ENCODE measurements at regions not wholly inside any gene's neighbourhood (a gene's known extent, or its start where the extent isn't known, plus 50 kb on each side); places are given as distances from the start of the nearest gene placed in this dataset.
A peak's percentile ranks its signal among the peaks of the same experiment; 100 is the strongest.

DNA sequence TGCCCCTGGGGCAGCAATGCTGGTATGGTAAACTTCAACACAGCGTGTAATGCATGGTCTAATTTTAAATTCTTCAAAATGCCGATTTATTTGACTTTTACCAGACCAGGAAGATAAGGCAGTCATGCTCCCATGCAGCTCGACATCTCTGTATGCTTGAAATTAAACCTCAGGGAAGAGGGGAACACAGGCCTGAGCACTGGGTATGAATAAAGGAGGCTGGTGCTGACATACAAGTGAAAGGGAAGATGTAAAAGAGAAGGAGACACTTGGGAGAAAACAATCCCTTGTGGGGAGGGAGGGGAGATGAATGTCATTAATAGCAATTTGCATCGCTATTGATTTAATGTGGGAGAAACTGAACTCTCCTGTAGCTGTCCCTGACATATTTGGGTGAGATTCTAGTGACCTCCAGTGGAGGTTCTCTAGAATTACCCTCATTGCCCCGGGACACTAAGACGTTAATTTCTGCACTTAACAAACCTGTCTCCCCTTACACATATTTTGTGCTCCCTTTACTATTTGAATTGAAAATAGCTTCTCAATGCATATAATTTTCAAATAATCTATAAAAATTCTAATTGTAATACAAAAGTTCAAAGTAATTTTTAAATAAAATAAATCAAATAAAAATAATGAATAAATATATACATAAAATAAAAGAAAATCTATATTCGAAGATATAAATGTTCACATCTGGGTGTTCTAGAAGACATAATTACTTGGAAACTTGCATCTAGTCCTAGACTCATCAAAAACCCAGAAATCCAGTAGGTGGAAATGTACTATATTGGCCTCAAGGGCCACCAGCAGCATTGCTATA lies 283.1 kb downstream of the LMX1A start:
- no peak overlapping the region for H3K27ac ChIP-seq

DNA sequence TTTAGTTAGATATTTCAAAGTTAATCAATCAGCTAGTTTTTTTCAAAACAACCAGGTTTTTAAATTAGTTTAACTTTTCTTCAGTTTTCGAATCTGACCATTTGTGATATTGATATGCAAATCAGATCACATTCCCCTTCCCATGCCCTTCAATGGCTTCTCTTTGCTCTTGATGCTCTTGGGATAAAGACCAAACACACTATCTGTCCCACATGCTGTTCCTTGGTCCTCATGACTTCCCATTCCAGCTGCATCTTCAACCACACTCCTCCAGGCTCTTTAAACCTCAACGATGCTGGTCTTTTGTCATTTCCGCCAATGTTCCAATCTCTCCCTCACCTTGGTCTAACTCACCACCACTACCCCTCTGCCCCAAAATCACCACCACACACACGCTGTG lies 285.8 kb downstream of the LMX1A start:
- Histone ChIP-seq H3K27me3 (no peaks in the 10 kb centered on the region), H3K9me3 (no peaks in the 10 kb centered on the region), H3K4me1 (no peaks in the 10 kb centered on the region), H3K4me3 (no peak overlapping the region), H3K27ac (no peak overlapping the region), H3K36me3 (no peaks in the 10 kb centered on the region)
- no peak for DNase-seq (ENCODE audit: extremely low spot score in 2 of 2)
- TF ChIP-seq, protein P1, sequence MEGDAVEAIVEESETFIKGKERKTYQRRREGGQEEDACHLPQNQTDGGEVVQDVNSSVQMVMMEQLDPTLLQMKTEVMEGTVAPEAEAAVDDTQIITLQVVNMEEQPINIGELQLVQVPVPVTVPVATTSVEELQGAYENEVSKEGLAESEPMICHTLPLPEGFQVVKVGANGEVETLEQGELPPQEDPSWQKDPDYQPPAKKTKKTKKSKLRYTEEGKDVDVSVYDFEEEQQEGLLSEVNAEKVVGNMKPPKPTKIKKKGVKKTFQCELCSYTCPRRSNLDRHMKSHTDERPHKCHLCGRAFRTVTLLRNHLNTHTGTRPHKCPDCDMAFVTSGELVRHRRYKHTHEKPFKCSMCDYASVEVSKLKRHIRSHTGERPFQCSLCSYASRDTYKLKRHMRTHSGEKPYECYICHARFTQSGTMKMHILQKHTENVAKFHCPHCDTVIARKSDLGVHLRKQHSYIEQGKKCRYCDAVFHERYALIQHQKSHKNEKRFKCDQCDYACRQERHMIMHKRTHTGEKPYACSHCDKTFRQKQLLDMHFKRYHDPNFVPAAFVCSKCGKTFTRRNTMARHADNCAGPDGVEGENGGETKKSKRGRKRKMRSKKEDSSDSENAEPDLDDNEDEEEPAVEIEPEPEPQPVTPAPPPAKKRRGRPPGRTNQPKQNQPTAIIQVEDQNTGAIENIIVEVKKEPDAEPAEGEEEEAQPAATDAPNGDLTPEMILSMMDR (IDR thresholded peaks at IDR 0.05), result no peak
- intact Hi-C loops (cut with DNase I), result loop anchor here (5.0 to 10.0 kb wide), 2 partner anchors 513 to 1536 kb away; partner anchors contain the start of gene PBX1

More for the DNA sequence above, 283.1 kb downstream of the LMX1A start:
- Histone ChIP-seq H3K4me1 (no peaks in the 10 kb centered on the region), H3K4me3 (no peak overlapping the region), H3K27me3 (no peaks in the 10 kb centered on the region), H3K9me3 (no peaks in the 10 kb centered on the region), H3K36me3 (no peaks in the 10 kb centered on the region)
- TF ChIP-seq POLR2AphosphoS5 (IDR thresholded peaks at IDR 0.05; ENCODE audit: insufficient read depth in 1 of 2, low read depth in 1 of 2), result no peak
- TF ChIP-seq, protein P1 (IDR thresholded peaks at IDR 0.05), result peak; percentile 28 to 80 (median 61)
- no peak for TF ChIP-seq POLR2A (IDR thresholded peaks at IDR 0.05)
- DNase-seq (ENCODE audit: extremely low spot score in 2 of 2), result no peak
- intact Hi-C loops (cut with DNase I), result loop anchor here (5.0 to 10.0 kb wide), 2 partner anchors 516 to 1539 kb away; partner anchors contain the start of gene PBX1

DNA sequence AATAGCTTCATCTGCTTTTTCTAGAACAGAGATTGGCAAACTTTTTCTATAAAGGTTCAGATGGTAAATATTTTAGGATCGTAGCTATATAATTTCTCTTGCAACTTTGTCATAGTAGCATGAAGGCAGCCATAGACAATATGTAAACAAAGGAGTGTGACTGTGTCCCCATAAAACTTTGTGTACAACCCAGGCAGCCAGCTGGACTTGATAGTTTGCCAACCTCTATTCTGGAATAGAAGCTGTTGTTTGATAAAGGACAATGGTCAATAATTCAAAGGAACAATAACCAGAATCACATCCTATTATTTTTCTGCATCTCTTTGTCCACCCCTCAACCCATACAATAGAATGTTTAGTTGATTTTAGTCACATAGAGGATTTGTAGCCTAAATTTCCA lies 286.7 kb downstream of the LMX1A start:
- no peaks in the 10 kb centered on the region for H3K27me3 ChIP-seq
- TF ChIP-seq, protein P1 (IDR thresholded peaks at IDR 0.05), result no peak
- TF ChIP-seq POLR2A (IDR thresholded peaks at IDR 0.05) (no peak), POLR2AphosphoS5 (IDR thresholded peaks at IDR 0.05; ENCODE audit: insufficient read depth in 1 of 2, low read depth in 1 of 2) (no peak)
- intact Hi-C loops (cut with DNase I), result loop anchor here (5.0 to 10.0 kb wide), 2 partner anchors 513 to 1535 kb away; partner anchors contain the start of gene PBX1
- H3K9me3 ChIP-seq, result no peaks in the 10 kb centered on the region
- no peaks in the 10 kb centered on the region for H3K36me3 ChIP-seq
- DNase-seq (ENCODE audit: extremely low spot score in 2 of 2), result no peak
- H3K4me3 ChIP-seq, result no peak overlapping the region
- H3K27ac ChIP-seq, result no peak overlapping the region
- H3K4me1 ChIP-seq, result no peaks in the 10 kb centered on the region

DNA sequence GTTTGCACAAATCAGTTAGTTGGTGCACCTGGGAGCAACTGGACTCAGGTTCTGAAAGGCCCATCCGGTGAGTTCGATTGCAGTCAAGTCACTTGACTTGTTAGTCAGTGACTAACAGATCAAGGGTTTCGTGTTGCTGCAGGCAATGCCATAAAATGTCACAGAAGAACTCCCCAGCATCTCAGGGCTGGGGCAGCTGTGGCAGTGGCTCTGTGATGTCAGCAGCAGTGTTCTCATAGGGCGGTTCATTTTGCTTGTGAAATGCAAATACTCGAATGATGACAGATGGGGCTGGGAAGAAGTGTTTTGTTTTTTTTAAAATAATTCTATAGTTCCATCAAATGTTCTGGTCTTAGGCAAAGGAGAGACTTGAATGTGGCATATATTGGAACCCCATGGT lies 287.8 kb downstream of the LMX1A start:
- Histone ChIP-seq H3K9me3 (no peaks in the 10 kb centered on the region), H3K27me3 (no peaks in the 10 kb centered on the region), H3K4me3 (no peak overlapping the region), H3K36me3 (no peaks in the 10 kb centered on the region), H3K27ac (no peak overlapping the region), H3K4me1 (peaks cover 3% of the 10 kb centered on the region)
- TF ChIP-seq POLR2A (IDR thresholded peaks at IDR 0.05) (no peak), POLR2AphosphoS5 (IDR thresholded peaks at IDR 0.05; ENCODE audit: insufficient read depth in 1 of 2, low read depth in 1 of 2) (no peak)
- TF ChIP-seq, protein P1 (IDR thresholded peaks at IDR 0.05), result no peak
- peak in 1 of 2 donors; percentile 31 for DNase-seq (ENCODE audit: extremely low spot score in 2 of 2)
- intact Hi-C loops (cut with DNase I), result no loop called here

DNA sequence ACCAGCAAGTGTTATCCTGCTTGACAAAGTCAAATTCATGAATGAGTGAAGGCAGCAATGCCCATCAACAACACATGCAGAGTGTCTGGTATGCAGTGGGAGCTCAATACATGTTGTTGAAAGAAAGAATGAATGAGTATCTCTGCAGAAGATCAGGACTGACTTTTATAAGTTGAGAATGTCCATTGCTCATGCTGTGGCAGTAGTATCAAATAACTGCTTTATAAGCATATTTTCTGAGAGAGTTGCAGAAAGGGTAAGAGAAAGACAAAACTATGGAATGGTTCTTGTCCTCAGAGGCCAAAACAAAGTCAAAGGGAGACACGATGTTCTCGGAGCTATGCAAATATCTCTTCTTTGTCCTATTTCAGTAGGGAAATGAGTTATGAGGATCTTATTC lies 288.7 kb downstream of the LMX1A start:
- Histone ChIP-seq H3K4me3 (no peak overlapping the region), H3K4me1 (peaks cover 10% of the 10 kb centered on the region), H3K27me3 (no peaks in the 10 kb centered on the region), H3K9me3 (no peaks in the 10 kb centered on the region), H3K36me3 (no peaks in the 10 kb centered on the region), H3K27ac (no peak overlapping the region)
- TF ChIP-seq, protein P1 (IDR thresholded peaks at IDR 0.05), result no peak
- no peak for TF ChIP-seq POLR2AphosphoS5 (IDR thresholded peaks at IDR 0.05; ENCODE audit: insufficient read depth in 1 of 2, low read depth in 1 of 2)
- no peak for TF ChIP-seq POLR2A (IDR thresholded peaks at IDR 0.05)
- no peak for DNase-seq (ENCODE audit: extremely low spot score in 2 of 2)
- intact Hi-C loops (cut with DNase I), result no loop called here
